ENCODE measurements at regions not wholly inside any gene's neighbourhood (a gene's known extent, or its start where the extent isn't known, plus 50 kb on each side); places are given as distances from the start of the nearest gene placed in this dataset.

DNA sequence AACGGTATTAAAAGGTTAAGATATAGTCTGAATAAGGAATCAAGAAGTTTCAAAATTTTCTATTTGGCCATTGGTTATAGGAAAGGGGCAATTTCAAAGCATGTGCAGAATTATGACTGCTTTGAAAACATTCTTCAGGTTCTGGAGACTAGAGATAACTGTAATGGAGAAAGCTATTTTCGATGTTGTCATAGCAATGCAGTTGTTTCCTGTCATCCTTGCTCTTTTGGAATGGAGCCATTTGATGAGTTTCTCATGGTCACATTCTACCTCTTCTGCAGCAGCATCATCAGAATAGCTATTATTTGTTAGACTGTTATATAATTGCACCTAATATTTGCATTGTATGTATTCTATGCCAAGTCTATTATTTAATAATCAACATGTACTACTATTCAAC lies 368.2 kb upstream of the NR3C2 start:
- Histone ChIP-seq H3K36me3 (ENCODE audit: low read depth) (no peaks in the 10 kb centered on the region), H3K4me3 (no peak overlapping the region), H3K4me1 (ENCODE audit: low read depth) (no peaks in the 10 kb centered on the region), H3K9me3 (no peaks in the 10 kb centered on the region)
- ATAC-seq (no peak), DNase-seq (no peak)
- intact Hi-C loops (cut with DNase I, micrococcal nuclease) = no loop called here
- TF ChIP-seq, protein P1, sequence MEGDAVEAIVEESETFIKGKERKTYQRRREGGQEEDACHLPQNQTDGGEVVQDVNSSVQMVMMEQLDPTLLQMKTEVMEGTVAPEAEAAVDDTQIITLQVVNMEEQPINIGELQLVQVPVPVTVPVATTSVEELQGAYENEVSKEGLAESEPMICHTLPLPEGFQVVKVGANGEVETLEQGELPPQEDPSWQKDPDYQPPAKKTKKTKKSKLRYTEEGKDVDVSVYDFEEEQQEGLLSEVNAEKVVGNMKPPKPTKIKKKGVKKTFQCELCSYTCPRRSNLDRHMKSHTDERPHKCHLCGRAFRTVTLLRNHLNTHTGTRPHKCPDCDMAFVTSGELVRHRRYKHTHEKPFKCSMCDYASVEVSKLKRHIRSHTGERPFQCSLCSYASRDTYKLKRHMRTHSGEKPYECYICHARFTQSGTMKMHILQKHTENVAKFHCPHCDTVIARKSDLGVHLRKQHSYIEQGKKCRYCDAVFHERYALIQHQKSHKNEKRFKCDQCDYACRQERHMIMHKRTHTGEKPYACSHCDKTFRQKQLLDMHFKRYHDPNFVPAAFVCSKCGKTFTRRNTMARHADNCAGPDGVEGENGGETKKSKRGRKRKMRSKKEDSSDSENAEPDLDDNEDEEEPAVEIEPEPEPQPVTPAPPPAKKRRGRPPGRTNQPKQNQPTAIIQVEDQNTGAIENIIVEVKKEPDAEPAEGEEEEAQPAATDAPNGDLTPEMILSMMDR (IDR thresholded peaks at IDR 0.05) = no peak

DNA sequence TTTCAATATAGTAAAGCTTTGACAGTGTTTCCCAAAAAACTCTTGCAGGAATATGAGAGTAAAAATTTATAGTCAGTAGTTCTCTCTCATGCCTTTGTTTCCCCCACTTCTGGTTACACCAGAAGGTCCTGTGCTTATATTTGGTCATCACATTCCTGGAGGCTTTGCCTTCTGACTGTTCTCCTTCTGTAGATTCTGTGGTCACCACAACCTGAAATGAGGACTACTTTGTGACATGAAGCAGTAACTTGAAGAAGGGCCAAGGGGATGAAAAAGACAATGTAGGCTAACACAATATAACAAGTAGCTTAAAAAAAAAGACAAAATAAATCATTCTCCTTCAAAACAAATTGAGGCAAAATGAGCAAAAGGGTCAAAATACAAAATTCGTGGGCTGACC lies 366.2 kb upstream of the NR3C2 start:
- Histone ChIP-seq H3K4me3 (no peak overlapping the region), H3K36me3 (ENCODE audit: low read depth) (no peaks in the 10 kb centered on the region), H3K9me3 (no peaks in the 10 kb centered on the region), H3K4me1 (ENCODE audit: low read depth) (no peaks in the 10 kb centered on the region)
- DNase-seq = no peak
- no peak for ATAC-seq
- TF ChIP-seq, protein P1 (IDR thresholded peaks at IDR 0.05) = no peak
- intact Hi-C loops (cut with DNase I, micrococcal nuclease) = no loop called here

DNA sequence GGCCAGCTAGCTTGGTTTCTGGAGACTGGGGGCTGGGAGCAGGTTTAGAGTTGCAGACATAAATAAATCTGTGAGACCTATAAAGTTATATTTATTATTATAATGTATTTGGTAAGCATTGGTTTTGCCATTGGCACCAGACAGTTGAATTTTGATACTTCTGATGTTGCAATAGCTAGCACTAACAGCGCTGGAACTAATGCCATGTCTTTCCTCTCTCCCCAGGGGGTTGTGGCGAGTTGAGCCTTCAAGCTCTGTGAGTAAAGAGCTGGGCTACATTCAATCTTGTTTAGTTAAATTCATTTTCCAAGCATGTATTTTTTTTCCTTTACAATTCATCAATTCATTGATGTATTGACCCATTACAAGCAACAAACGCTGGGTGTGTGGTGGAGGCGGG lies 358.7 kb upstream of the NR3C2 start:
- TF ChIP-seq, protein P1 (IDR thresholded peaks at IDR 0.05) = no peak
- no peak for ATAC-seq
- intact Hi-C loops (cut with DNase I, micrococcal nuclease) = no loop called here
- no peaks in the 10 kb centered on the region for H3K4me1 ChIP-seq (ENCODE audit: low read depth)
- H3K9me3 ChIP-seq = no peaks in the 10 kb centered on the region
- no peaks in the 10 kb centered on the region for H3K36me3 ChIP-seq (ENCODE audit: low read depth)
- DNase-seq = no peak
- no peak overlapping the region for H3K4me3 ChIP-seq

DNA sequence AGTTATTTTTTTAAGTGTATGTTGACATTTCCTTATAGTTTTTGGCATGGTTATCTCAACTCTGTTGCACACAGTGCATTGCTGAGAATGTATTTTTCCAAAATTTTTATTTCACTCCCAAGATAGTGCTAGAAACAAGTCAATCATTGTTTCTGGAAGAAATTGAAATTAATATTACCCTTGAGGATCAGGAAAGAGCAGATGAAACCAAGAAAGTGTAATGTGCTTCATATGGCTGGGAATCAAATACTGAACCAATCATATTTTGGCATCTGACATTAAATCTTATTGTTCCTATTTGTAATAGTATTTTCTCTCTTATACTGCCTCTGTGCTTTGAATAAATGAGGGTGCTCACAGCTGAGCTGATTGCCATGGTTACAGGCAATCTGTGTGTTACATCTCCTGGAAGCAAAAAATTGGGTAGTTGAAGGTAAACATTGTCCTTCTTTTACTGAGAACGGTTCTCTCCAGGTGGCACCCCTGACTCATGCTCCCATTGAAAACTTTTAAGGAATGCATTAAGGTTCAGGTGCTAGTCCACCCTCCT lies 358.2 kb upstream of the NR3C2 start:
- intact Hi-C loops (cut with DNase I, micrococcal nuclease) = no loop called here
- Histone ChIP-seq H3K4me1 (ENCODE audit: low read depth) (no peaks in the 10 kb centered on the region), H3K4me3 (no peak overlapping the region), H3K9me3 (no peaks in the 10 kb centered on the region), H3K36me3 (ENCODE audit: low read depth) (no peaks in the 10 kb centered on the region)
- DNase-seq (no peak), ATAC-seq (no peak)
- TF ChIP-seq, protein P1 (IDR thresholded peaks at IDR 0.05) = no peak

DNA sequence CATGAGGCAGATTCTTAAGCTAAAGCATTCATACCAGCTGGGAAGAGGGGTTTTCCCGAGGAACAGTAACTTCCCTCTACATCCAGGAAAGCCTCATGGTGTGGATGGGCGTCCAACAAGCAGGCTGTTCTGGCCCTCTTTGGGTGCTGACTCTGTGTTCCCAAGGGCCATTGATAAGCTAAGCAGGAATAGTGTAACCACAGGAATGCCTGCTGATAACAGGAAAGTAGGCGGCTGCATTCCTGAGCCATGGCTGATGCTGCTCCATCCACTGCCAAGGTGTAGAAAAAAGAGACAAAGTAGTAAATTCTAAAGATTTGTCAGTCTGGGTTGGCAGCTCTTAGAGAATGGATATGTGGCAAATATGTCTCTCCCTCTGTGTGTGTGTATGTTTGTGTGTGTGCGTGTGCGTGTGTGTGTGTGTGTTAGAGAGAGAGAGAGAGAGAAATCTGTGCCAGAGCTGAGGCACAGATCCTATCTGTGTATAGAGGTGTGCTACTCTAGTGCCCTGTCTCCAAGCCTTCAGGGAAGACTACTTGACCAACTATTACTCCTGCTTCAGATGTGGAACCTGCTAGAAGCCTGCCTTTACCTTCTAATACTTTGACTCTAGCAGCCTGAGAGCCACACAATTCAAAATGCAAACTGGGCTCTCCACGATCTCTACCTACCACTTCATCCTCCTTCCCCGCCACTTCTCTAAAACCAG lies 353.1 kb upstream of the NR3C2 start:
- intact Hi-C loops (cut with DNase I, micrococcal nuclease) = no loop called here
- no peak for DNase-seq
- Histone ChIP-seq H3K36me3 (ENCODE audit: low read depth) (no peaks in the 10 kb centered on the region), H3K9me3 (no peaks in the 10 kb centered on the region), H3K4me1 (ENCODE audit: low read depth) (no peaks in the 10 kb centered on the region), H3K4me3 (no peak overlapping the region)
- peak; percentile 32 for ATAC-seq
- TF ChIP-seq, protein P1 (IDR thresholded peaks at IDR 0.05) = no peak

Measured in mucosa of descending colon (tissue), 3 donors.